Ishikawa (cell line): ENCODE measurements at regions not wholly inside any gene's neighbourhood (a gene's known extent, or its start where the extent isn't known, plus 50 kb on each side); places are given as distances from the start of the nearest gene placed in this dataset.

Source experiments
- CEBPB ChIP-seq: IDR thresholded peaks from 2 replicates; pipeline ENCODE4 v1.6.1; 2012
- CREB1 ChIP-seq: IDR thresholded peaks from 2 replicates; pipeline ENCODE4 v1.6.1; 2012; ENCODE audit warnings: low read depth
- EGR1 ChIP-seq: IDR thresholded peaks from 2 replicates; pipeline ENCODE4 v1.6.1; 2012
- EP300 ChIP-seq: IDR thresholded peaks from 2 replicates; pipeline ENCODE4 v1.6.1; 2012; ENCODE audit warnings: borderline replicate concordance
- FOXM1 ChIP-seq: IDR thresholded peaks from 2 replicates; pipeline ENCODE4 v1.6.1; 2012; ENCODE audit warnings: low read depth, borderline replicate concordance
- MAX ChIP-seq: IDR thresholded peaks from 2 replicates; pipeline ENCODE4 v1.6.1; 2012
- NFIC ChIP-seq: IDR thresholded peaks from 2 replicates; pipeline ENCODE4 v1.6.1; 2012
- RAD21 ChIP-seq: IDR thresholded peaks from 2 replicates; pipeline ENCODE4 v1.6.1; 2012; ENCODE audit warnings: low read depth
- REST ChIP-seq: IDR thresholded peaks from 2 replicates; pipeline ENCODE4 v1.6.1; 2012; ENCODE audit warnings: low read depth, mild to moderate bottlenecking
- TAF1 ChIP-seq: IDR thresholded peaks from 2 replicates; pipeline ENCODE4 v1.6.1; 2012; ENCODE audit warnings: low read depth, mild to moderate bottlenecking
- TCF12 ChIP-seq: IDR thresholded peaks from 2 replicates; pipeline ENCODE4 v1.6.1; 2012; ENCODE audit warnings: low read depth
- TEAD4 ChIP-seq: IDR thresholded peaks from 2 replicates; pipeline ENCODE4 v1.6.1; 2012
- USF1 ChIP-seq: IDR thresholded peaks from 2 replicates; pipeline ENCODE4 v1.6.1; 2012
- YY1 ChIP-seq: IDR thresholded peaks from 2 replicates; pipeline ENCODE4 v1.6.1; 2012; ENCODE audit warnings: low read depth
- ZBTB7A ChIP-seq: IDR thresholded peaks from 2 replicates; pipeline ENCODE4 v1.6.1; 2012; ENCODE audit warnings: low read depth

GRCh38 chr4:118586357-118586790 is 98.8 kb upstream of the METTL14 start:
- no peak for TF ChIP-seq ZBTB7A
- no peak for TF ChIP-seq RAD21
- TF ChIP-seq TEAD4 = no peak
- TF ChIP-seq YY1 = no peak
- no peak for TF ChIP-seq EP300
- no peak for TF ChIP-seq FOXM1
- no peak for TF ChIP-seq MAX
- TF ChIP-seq USF1 = no peak
- no peak for TF ChIP-seq REST
- TF ChIP-seq EGR1 = no peak
- TF ChIP-seq CEBPB = no peak

GRCh38 chr4:118587116-118587831 is 97.9 kb upstream of the METTL14 start:
- no peak for TF ChIP-seq NFIC
- TF ChIP-seq ZBTB7A = no peak

GRCh38 chr4:118587946-118588345 is 97.2 kb upstream of the METTL14 start:
- no peak for TF ChIP-seq MAX
- TF ChIP-seq TCF12 = 0 out of 2 replicates have a peak, but pooled peaks have one; percentile 38
- no peak for TF ChIP-seq YY1
- no peak for TF ChIP-seq EP300
- TF ChIP-seq USF1 = no peak
- no peak for TF ChIP-seq NFIC
- no peak for TF ChIP-seq ZBTB7A

GRCh38 chr4:118589471-118590055 is 95.6 kb upstream of the METTL14 start:
- TF ChIP-seq TCF12 (no peak), TEAD4 (no peak), RAD21 (no peak), MAX (no peak), YY1 (no peak), REST (no peak)

- peak; percentile 62; the same call in 1 of the 2 replicates for TF ChIP-seq USF1
- peak; percentile 13; the same call in 1 of the 2 replicates for TF ChIP-seq MAX
- TF ChIP-seq TAF1 = 0 out of 2 replicates have a peak, but pooled peaks have one; percentile 32
- TF ChIP-seq CREB1 = peak; percentile 100
- TF ChIP-seq YY1 = peak; percentile 75; the same call in 1 of the 2 replicates
These were observed 93.7 kb upstream of the METTL14 start for GRCh38 chr4:118591339-118592046.
